ENCODE measurements at regions not wholly inside any gene's neighbourhood (a gene's known extent, or its start where the extent isn't known, plus 50 kb on each side); places are given as distances from the start of the nearest gene placed in this dataset.
"Not testable (repeated sequence)": the region's sequence is repeated elsewhere in the genome, so short reads cannot be mapped to it uniquely, and the experiment has no call there.

GRCh38 chr12:90619943-90620342, 335.0 kb downstream of the CCER1 start:
- no peak for DNase-seq (ENCODE audit: extremely low read depth, low read depth, low spot score)

- peak; percentile 4 for DNase-seq (ENCODE audit: extremely low read depth, low read depth, low spot score)
These were observed 336.4 kb downstream of the CCER1 start for GRCh38 chr12:90618586-90618985.

DNA sequence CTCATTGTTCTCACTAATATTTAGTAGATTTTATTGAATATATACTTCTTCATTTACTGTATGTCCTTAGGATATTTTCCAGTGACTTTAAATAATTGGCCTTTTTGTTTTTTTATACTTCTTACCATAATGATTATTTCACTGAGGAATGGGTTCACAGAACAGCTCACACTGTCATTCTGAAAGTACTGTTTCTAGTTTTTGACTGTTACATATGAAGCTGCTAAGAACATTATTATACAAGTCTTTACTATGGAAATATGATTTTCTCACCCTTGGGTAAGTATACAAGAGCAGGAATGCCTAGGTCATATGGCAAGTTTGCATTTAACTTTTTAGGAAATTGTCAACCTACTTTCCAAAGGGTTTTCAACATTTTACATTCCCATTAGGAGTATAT, 343.1 kb downstream of the CCER1 start:
- no peak for DNase-seq (ENCODE audit: extremely low read depth, low read depth, low spot score)

DNA sequence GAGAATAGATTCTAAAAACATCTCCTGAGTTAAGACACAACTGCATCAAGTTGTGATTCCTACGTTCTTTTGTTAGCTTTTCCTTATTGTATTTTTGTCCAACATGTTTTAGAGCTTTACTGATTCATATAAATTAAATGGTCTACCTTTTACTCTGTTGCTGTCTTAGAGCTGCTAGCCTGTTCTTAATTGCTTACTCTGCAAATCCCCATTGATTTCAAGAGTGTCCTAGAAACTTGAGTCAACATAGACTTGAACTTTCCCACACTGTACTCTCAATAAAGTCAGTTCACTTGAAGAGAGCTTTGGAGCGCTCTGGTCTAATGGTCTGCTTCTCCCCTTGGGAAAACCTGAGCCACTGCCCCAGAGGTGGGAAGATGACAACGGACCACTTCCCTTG, 343.9 kb downstream of the CCER1 start:
- DNase-seq (ENCODE audit: extremely low read depth, low read depth, low spot score): no peak

DNA sequence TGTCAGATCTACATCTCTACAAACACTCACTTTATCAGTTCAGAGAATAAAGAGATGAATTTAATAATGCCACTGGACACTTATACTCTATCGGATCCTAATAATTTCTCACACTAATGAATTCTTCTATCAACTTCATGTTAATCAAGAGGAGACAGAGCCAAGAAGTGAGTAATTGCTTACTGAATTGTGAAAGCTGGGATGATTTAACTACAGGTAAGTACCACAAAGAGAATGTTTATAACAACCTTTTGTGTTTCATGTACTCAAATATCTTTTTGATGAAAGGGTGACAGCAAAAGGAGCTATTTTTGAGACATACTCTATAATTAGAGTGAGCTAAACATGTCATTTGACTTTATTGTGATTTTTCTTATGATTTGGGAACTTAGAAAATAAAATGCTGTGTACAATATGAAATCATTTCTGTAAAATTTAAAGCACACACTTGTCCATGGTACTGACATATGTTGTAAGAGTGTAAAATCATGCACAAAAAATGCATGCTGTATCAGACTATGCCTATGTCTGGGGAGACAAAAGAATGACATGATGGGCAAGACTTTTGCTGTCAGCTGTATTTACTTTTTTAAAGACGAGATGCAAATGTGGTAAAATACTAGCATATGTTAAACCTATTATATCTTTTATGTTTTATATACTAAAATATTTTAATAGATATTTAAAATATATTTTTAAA, 361.2 kb downstream of the CCER1 start:
- no peak for DNase-seq (ENCODE audit: extremely low read depth, low read depth, low spot score)

- DNase-seq (ENCODE audit: extremely low read depth, low read depth, low spot score): no peak
These were observed 365.0 kb downstream of the CCER1 start for GRCh38 chr12:90589956-90590355.

GRCh38 chr12:90585640-90586304, 369.2 kb downstream of the CCER1 start:
- DNase-seq (ENCODE audit: extremely low read depth, low read depth, low spot score): no peak

- no peak for DNase-seq (ENCODE audit: extremely low read depth, low read depth, low spot score)
These were observed 378.3 kb downstream of the CCER1 start for GRCh38 chr12:90576707-90577106.

DNA sequence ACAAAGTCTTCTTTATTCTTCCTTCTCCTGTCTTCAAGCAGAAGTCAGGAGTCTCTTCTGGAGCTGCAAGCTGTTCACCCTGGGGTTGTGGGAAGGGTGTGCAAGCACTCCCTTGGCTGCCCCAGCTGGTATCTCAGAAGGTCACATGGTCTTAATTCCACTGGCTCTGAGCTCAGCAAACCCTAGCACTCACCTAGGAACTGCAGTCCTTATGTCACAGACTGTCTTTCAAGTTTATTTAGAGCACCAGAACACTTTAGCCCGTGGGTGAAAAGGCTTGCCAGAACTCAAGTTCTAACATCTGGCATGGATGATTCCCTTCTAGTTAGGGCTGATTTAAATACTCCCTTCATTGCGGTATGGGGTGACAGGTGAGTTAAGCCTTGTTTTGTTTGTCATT, 379.0 kb downstream of the CCER1 start:
- DNase-seq (ENCODE audit: extremely low read depth, low read depth, low spot score): no peak

- DNase-seq (ENCODE audit: extremely low read depth, low read depth, low spot score): no peak
These were observed 380.3 kb downstream of the CCER1 start for GRCh38 chr12:90574676-90575075.

DNA sequence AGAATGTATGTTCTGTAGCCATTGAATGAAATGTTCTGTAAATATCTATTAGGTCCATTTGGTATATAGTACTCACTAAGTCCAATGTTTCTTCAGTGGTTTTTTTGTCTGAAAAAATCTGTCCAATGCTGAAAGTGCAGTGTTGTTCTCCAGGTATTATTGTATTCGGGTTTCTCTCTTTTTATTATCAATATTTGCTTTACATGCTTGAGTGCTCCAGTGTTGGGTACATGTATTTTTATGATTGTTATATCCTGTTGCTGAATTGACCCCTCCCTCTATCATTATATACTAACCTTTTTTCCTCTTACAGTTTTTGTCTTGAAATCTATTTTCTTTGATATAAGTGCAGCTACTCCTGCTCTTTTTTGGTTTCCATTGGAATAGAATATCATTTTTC, 382.2 kb downstream of the CCER1 start:
- no peak for DNase-seq (ENCODE audit: extremely low read depth, low read depth, low spot score)

DNA sequence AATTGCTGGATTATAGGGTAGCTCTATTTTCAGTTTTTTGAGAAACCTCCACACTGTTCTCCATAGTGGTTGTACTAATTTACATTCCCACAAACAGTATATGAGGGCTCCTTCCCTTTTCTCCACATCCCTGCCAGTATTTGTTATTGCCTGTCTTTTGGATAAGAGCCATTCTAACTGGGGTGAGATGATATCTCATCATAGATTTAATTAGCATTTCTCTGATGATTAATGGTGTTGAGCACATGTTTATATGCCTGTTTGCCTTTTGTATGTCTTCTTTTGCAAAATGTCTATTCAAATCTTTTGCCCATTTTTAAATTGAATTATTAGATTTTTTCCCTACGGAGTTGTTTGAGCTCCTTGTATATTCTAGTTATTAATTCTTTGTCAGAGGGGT, 385.3 kb downstream of the CCER1 start:
- no peak for DNase-seq (ENCODE audit: extremely low read depth, low read depth, low spot score)

GRCh38 chr12:90562671-90563070, 392.3 kb downstream of the CCER1 start:
- no peak for DNase-seq (ENCODE audit: extremely low read depth, low read depth, low spot score)

GRCh38 chr12:90548595-90548994, 406.4 kb downstream of the CCER1 start:
- no peak for DNase-seq (ENCODE audit: extremely low read depth, low read depth, low spot score)

DNA sequence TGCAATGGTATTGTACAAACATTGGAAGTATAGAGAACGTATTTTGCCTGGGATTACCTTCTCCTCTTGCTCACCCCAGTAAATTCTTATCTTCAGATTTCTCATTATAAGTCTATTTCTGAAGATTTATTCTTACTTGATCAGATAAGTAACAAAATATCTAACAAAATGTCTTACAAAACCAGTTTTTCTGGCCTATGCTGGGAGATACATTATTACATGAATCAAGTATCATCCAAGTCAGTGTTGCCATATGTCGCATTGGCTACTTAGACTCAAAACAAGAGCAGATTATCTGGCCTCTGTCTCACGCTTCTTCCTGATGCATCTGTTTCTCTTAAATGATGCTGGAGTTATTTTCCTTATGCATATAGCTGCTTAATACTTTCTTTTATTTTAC, 408.5 kb downstream of the CCER1 start:
- DNase-seq (ENCODE audit: extremely low read depth, low read depth, low spot score): no peak

DNA sequence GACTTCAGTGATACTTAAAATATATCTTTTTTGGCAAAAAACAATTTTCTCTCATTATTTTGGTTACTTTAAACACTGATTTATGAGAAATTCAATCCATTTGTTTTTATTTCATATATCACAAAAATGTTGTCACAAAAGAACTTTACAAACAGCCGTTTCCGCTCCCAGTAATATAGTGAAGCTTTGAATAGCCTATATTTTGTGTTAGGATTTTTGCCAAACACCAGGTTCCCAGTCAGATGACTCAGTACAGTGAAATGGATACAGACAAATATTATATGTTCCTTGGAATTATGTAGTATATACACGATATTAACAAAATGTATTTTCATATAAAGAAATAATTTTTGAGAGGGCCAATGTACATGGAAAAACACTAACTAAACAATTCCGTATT, 411.1 kb downstream of the CCER1 start:
- peak; percentile 68 for DNase-seq (ENCODE audit: extremely low read depth, low read depth, low spot score)

DNA sequence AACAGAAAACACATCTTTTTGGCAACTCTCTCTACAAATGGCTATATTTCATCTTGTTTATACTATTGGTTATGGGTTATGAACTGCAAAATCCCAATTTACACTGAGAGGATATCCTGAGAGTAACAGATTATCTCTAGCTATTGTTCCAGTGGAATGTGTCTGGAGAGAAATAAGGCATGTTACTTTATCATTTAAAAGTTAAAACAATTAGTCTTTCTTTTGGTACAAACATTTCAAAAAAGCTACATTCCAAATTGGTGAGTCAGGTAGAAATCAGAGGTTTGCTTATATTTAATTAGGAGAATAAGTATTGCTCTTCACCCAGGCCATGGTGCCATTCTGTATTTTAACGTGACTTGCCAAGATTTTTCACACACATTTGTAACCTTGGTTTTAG, 411.6 kb downstream of the CCER1 start:
- DNase-seq (ENCODE audit: extremely low read depth, low read depth, low spot score): peak; percentile 88

GRCh38 chr12:90542852-90543251, 412.1 kb downstream of the CCER1 start:
- DNase-seq (ENCODE audit: extremely low read depth, low read depth, low spot score): not testable (repeated sequence)

- DNase-seq (ENCODE audit: extremely low read depth, low read depth, low spot score): not testable (repeated sequence)
These were observed 421.1 kb downstream of the CCER1 start for GRCh38 chr12:90533828-90534227.

DNA sequence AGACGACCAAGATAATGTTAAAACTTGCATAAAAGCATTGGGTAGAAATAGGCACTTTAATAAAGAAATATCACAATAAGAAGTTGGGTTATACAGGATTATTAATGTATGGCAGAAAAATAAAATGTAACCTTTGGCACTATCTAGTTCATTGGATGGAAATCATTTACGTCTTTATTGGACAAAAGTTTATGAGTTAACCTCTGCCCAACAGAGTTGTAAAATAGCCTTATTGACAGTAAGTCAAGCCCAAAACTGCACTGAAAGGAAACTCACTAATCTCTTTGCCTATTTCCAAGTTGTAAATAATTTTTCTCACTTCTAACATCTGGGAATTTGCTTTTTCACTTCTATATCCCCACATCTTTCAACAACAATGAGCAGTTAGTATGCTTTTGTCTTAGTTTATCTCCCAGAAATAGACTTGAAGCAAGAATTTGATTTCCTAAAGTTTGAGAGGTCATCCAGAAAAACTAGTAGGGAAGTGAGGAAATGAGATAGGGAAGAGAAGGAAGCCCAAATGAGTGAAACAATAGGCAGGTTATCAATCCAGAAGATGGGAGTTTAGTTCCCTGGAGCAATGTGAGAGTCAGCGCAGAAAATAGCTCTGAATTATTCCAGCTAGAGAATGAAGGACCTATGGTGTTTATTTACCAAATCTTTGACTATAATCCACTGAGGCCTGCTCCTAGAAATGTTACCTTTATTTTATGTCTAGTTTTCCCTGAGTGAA, 434.8 kb downstream of the CCER1 start:
- no peak for DNase-seq (ENCODE audit: extremely low read depth, low read depth, low spot score)

DNA sequence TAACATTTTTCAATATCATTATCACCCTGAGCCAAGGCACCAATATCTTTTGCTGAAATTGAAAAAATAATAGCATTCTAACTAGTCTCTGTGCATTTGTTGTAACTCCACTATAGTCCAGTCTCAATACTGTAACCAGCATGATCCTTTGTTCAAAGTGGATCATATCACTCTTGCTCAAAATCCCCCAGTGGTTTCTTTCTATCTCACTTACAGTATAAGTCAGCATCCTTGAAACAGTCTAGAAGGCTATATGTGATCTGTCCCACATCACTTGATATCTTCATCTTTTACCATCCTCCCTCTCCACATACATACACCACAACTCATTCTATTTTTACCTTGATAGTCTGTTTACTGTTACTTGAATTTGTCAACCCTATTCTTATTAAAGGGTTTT, 435.7 kb downstream of the CCER1 start:
- no peak for DNase-seq (ENCODE audit: extremely low read depth, low read depth, low spot score)

Data from glomerular endothelial cell (primary cell).